B cell (primary cell): ENCODE measurements at regions not wholly inside any gene's neighbourhood (a gene's known extent, or its start where the extent isn't known, plus 50 kb on each side); places are given as distances from the start of the nearest gene placed in this dataset.

Experiments used
- ATAC-seq: fragments of 200-7000 bp; cut with Tn5 transposase; one replicate; pipeline ENCODE4 v1.10.0; 2021; ENCODE audit warnings: low read depth, mild to moderate bottlenecking, moderate number of reproducible peaks, moderate library complexity
- CTCF ChIA-PET: fragments of 350-600 bp; sonication (Branson Sonifier 250); formaldehyde crosslinking; loops from one replicate; lab custom pipeline; 2021; ENCODE audit warnings: antibody characterized with exemption, inconsistent platforms; lab: Charles Lee
- POLR2A ChIA-PET: fragments of 350-600 bp; sonication (Branson Sonifier 250); formaldehyde crosslinking; loops from one replicate; lab custom pipeline; 2021; ENCODE audit warnings: antibody characterized with exemption; lab: Charles Lee
- DNase-seq: peaks from one replicate; pipeline ENCODE4 v3.0.0; 2013
- H2AFZ ChIP-seq: 2 replicates; pipeline ENCODE4 v1.6.1; 2012; ENCODE audit warnings: mild to moderate bottlenecking, low read depth, low read length; ENCODE audit not compliant: insufficient read depth, poor library complexity, severe bottlenecking
- H3K27ac ChIP-seq, 2 donors: 1 replicate in 1 of 2; 2 replicates in 1 of 2; pipeline ENCODE4 v1.5.1; 2012 to 2013; ENCODE audit warnings: low read length in 2 of 2, mild to moderate bottlenecking in 2 of 2, moderate library complexity in 1 of 2
- H3K27me3 ChIP-seq, 4 experiments: fragments of 200-600 bp in 1 of 4; sonication (generic) in 1 of 4; replicated peaks in 1 of 4; 1 replicate in 2 of 4; 2 replicates in 2 of 4; pipeline versions ENCODE4 v1.6.1 to v1.7.0; 2013 to 2016; ENCODE audit warnings: low read length in 3 of 4, mild to moderate bottlenecking in 2 of 4, mixed read lengths in 1 of 4, moderate library complexity in 1 of 4; ENCODE audit not compliant: insufficient read depth in 4 of 4, control insufficient read depth in 3 of 4; ENCODE audit errors: control extremely low read depth in 1 of 4
- H3K36me3 ChIP-seq, 2 experiments: replicated peaks in 1 of 2; 1 replicate in 1 of 2; 2 replicates in 1 of 2; pipeline versions ENCODE4 v1.6.1 to v1.7.1; 2013; ENCODE audit warnings: low read length in 1 of 2; ENCODE audit not compliant: insufficient read depth in 2 of 2, control insufficient read depth in 1 of 2; ENCODE audit errors: control extremely low read depth in 1 of 2, extremely low read depth in 1 of 2
- H3K4me1 ChIP-seq, 2 donors: fragments of 200-600 bp in 1 of 2; sonication (generic) in 1 of 2; 1 replicate in 1 of 2; 2 replicates in 1 of 2; pipeline versions ENCODE4 v1.5.1 to v1.6.1; 2013 to 2017; ENCODE audit warnings: low read length in 2 of 2; ENCODE audit not compliant: control insufficient read depth in 2 of 2, insufficient read depth in 2 of 2
- H3K4me2 ChIP-seq: replicated peaks from 2 replicates; pipeline ENCODE3; 2012; ENCODE audit warnings: mild to moderate bottlenecking, low read depth, low read length; ENCODE audit not compliant: poor library complexity, severe bottlenecking
- H3K4me3 ChIP-seq, 5 experiments: fragments of 200-600 bp in 1 of 5; sonication (generic) in 1 of 5; 1 replicate in 3 of 5; 2 replicates in 2 of 5; pipeline versions ENCODE4 v1.5.1 to v1.7.0; 2011 to 2016; ENCODE audit warnings: low read length in 4 of 5, mild to moderate bottlenecking in 4 of 5, low read depth in 2 of 5, control low read depth in 1 of 5, moderate library complexity in 1 of 5; ENCODE audit not compliant: insufficient read depth in 1 of 5; ENCODE audit errors: control extremely low read depth in 1 of 5, extremely low read depth in 1 of 5
- H3K79me2 ChIP-seq: fragments of 200-600 bp; sonication (generic); one replicate; pipeline ENCODE4 v1.6.0; 2016; ENCODE audit warnings: low read length; ENCODE audit not compliant: control insufficient read depth, insufficient read depth
- H3K9ac ChIP-seq: fragments of 200-600 bp; sonication (generic); 2 replicates; pipeline ENCODE4 v1.6.1; 2017; ENCODE audit warnings: mild to moderate bottlenecking, low read length, moderate library complexity
- H3K9me3 ChIP-seq, 3 donors: one replicate each; pipeline versions ENCODE4 v1.6.1 to v1.7.1; 2013; ENCODE audit warnings: low read length in 2 of 3; ENCODE audit not compliant: control insufficient read depth in 2 of 3, insufficient read depth in 1 of 3; ENCODE audit errors: control extremely low read depth in 1 of 3
- H4K20me1 ChIP-seq: 2 replicates; pipeline ENCODE4 v1.6.0; 2012; ENCODE audit warnings: mild to moderate bottlenecking, low read length; ENCODE audit not compliant: insufficient read depth, control insufficient read depth, poor library complexity, severe bottlenecking
- H3K27ac Mint-ChIP-seq: one replicate; pipeline ENCODE4 v1.8.0; 2021; ENCODE audit warnings: mixed read lengths
- H3K27me3 Mint-ChIP-seq: one replicate; pipeline ENCODE4 v1.8.0; 2021; ENCODE audit warnings: mixed read lengths
- H3K4me1 Mint-ChIP-seq: one replicate; pipeline ENCODE4 v1.8.0; 2021; ENCODE audit warnings: mixed read lengths
- H3K4me3 Mint-ChIP-seq: one replicate; pipeline ENCODE4 v1.8.0; 2021; ENCODE audit warnings: mixed read lengths
- H3K9me3 Mint-ChIP-seq: one replicate; pipeline ENCODE4 v1.8.0; 2022; ENCODE audit warnings: mixed read lengths; ENCODE audit not compliant: insufficient read depth
- CTCF ChIP-seq: fragments of 200-600 bp; IDR thresholded peaks from one replicate; pipeline ENCODE4 v1.8.0; 2022; ENCODE audit warnings: antibody characterized with exemption, mild to moderate bottlenecking
- EZH2 ChIP-seq: IDR thresholded peaks from 2 replicates; pipeline ENCODE4 v1.6.1; 2012; ENCODE audit warnings: borderline replicate concordance, low read depth, mild to moderate bottlenecking, moderate library complexity, low read length; ENCODE audit not compliant: insufficient read depth, poor library complexity, severe bottlenecking
- WGBS: methylation state at CpG from one replicate; pipeline ENCODE4 v1.1.5; 2013; ENCODE audit warnings: missing lambda C conversion rate; ENCODE audit not compliant: insufficient coverage; 5-methylcytosine and 5-hydroxymethylcytosine counted together
- intact Hi-C: fragments of 100-400 bp; cut with micrococcal nuclease; formaldehyde crosslinking; loops from one replicate; pipeline ENCODE4 v1.10.0; 2022

DNA sequence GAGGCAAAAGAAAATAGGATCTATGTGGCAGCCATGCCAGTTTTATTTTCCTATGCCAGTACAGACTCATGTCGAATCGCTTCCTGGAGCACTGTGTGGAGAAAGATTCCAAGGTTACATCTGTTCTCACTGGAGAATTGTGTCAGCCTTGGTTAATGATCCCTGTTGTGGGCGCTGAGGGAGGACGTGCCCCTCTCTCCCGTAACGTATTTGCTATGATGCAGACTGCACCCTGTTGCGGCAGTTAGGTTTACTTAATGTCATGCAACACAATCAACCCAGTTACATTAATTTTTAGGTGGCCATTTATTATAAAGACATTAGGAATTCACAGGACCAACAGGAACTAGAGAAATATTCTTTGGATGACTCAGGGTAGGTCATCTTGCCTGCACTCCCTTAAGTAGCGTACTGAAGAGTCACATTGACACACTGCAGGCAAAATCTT is 892.9 kb downstream of the EFNB2 start:
- no peak for ATAC-seq
- no peak overlapping the region for H2AFZ ChIP-seq
- ChIA-PET POLR2A (no interaction called here), CTCF (no interaction called here)
- no peaks in the 10 kb centered on the region for H3K36me3 ChIP-seq
- H3K27ac ChIP-seq = no peak overlapping the region
- Mint-ChIP-seq H3K27ac (no peak overlapping the region), H3K9me3 (peaks cover 10% of the 10 kb centered on the region), H3K4me1 (no peaks in the 10 kb centered on the region), H3K4me3 (no peak overlapping the region), H3K27me3 (no peaks in the 10 kb centered on the region)
- H3K4me1 ChIP-seq = no peaks in the 10 kb centered on the region
- H3K79me2 ChIP-seq = no peaks in the 10 kb centered on the region
- TF ChIP-seq EZH2 (no peak), CTCF (no peak)
- no peak overlapping the region for H3K4me2 ChIP-seq
- H3K9me3 ChIP-seq = peaks cover 0 to 6% (median 2%) of the 10 kb centered on the region in 3 donors
- 83% methylated on average over 3 of the region's 8 CpGs for WGBS
- H3K4me3 ChIP-seq = no peak overlapping the region
- no peaks in the 10 kb centered on the region for H4K20me1 ChIP-seq
- intact Hi-C loops = no loop called here
- no peaks in the 10 kb centered on the region for H3K27me3 ChIP-seq
- DNase-seq = no peak
- no peak overlapping the region for H3K9ac ChIP-seq

GRCh38 chr13:105641121-105641520 is 894.3 kb downstream of the EFNB2 start:
- ATAC-seq = no peak
- Mint-ChIP-seq H3K9me3 (peaks cover 10% of the 10 kb centered on the region), H3K27me3 (no peaks in the 10 kb centered on the region), H3K4me3 (no peak overlapping the region), H3K4me1 (no peaks in the 10 kb centered on the region), H3K27ac (no peak overlapping the region)
- no peak for TF ChIP-seq CTCF
- TF ChIP-seq EZH2 = no peak
- Histone ChIP-seq H3K9me3 (peaks cover 0 to 6% (median 0%) of the 10 kb centered on the region in 3 donors), H3K4me1 (no peaks in the 10 kb centered on the region), H4K20me1 (no peaks in the 10 kb centered on the region), H3K36me3 (no peaks in the 10 kb centered on the region), H3K4me3 (no peak overlapping the region), H3K79me2 (no peaks in the 10 kb centered on the region), H3K4me2 (no peak overlapping the region), H3K9ac (no peak overlapping the region), H2AFZ (no peak overlapping the region), H3K27ac (no peak overlapping the region), H3K27me3 (no peaks in the 10 kb centered on the region)
- ChIA-PET POLR2A (no interaction called here), CTCF (no interaction called here)
- 96% methylated on average over 4 of the region's 5 CpGs for WGBS
- no peak for DNase-seq
- intact Hi-C loops = no loop called here
